CD4-positive, alpha-beta T cell treated with Interleukin-15 for 4 hours (primary cell): ENCODE measurements at regions not wholly inside any gene's neighbourhood (a gene's known extent, or its start where the extent isn't known, plus 50 kb on each side); places are given as distances from the start of the nearest gene placed in this dataset.
"Not testable (repeated sequence)": the region's sequence is repeated elsewhere in the genome, so short reads cannot be mapped to it uniquely, and the experiment has no call there.

Experiments
- DNase-seq: peaks from one replicate; pipeline ENCODE4 v3.0.0-alpha.2; 2020; ENCODE audit warnings: low spot score

GRCh38 chr3:18730491-18730890 lies 305.4 kb upstream of the SATB1 start:
- no peak for DNase-seq

- DNase-seq: no peak
Measured at GRCh38 chr3:18729671-18730070, 304.5 kb upstream of the SATB1 start.

GRCh38 chr3:18725668-18726407 lies 300.7 kb upstream of the SATB1 start:
- peak; percentile 54 for DNase-seq

GRCh38 chr3:18724456-18724855 lies 299.3 kb upstream of the SATB1 start:
- no peak for DNase-seq

GRCh38 chr3:18723206-18723810 lies 298.2 kb upstream of the SATB1 start:
- DNase-seq: peak; percentile 27

- no peak for DNase-seq
Measured at GRCh38 chr3:18720543-18720942, 295.4 kb upstream of the SATB1 start.

- DNase-seq: peak; percentile 43
Measured at GRCh38 chr3:18717598-18717997, 292.5 kb upstream of the SATB1 start.

GRCh38 chr3:18716821-18717220 lies 291.7 kb upstream of the SATB1 start:
- no peak for DNase-seq

- DNase-seq: no peak
Measured at GRCh38 chr3:18716101-18716500, 291.0 kb upstream of the SATB1 start.

GRCh38 chr3:18715208-18715607 lies 290.1 kb upstream of the SATB1 start:
- no peak for DNase-seq

- no peak for DNase-seq
Measured at GRCh38 chr3:18713577-18713951, 288.4 kb upstream of the SATB1 start.

GRCh38 chr3:18712713-18713576 lies 287.8 kb upstream of the SATB1 start:
- DNase-seq: peak; percentile 68

GRCh38 chr3:18704326-18704725 lies 279.2 kb upstream of the SATB1 start:
- DNase-seq: no peak

- no peak for DNase-seq
Measured at GRCh38 chr3:18703798-18704197, 278.7 kb upstream of the SATB1 start.

- DNase-seq: not testable (repeated sequence)
Measured at GRCh38 chr3:18693588-18694329, 268.6 kb upstream of the SATB1 start.

- no peak for DNase-seq
Measured at GRCh38 chr3:18687286-18687685, 262.1 kb upstream of the SATB1 start.

- no peak for DNase-seq
Measured at GRCh38 chr3:18683900-18684299, 258.8 kb upstream of the SATB1 start.

GRCh38 chr3:18681818-18682345 lies 256.7 kb upstream of the SATB1 start:
- DNase-seq: peak; percentile 5

GRCh38 chr3:18680758-18681157 lies 255.6 kb upstream of the SATB1 start:
- DNase-seq: no peak

GRCh38 chr3:18679238-18679637 lies 254.1 kb upstream of the SATB1 start:
- DNase-seq: peak; percentile 52

- DNase-seq: no peak
Measured at GRCh38 chr3:18675197-18675596, 250.1 kb upstream of the SATB1 start.

- DNase-seq: no peak
Measured at GRCh38 chr3:18672561-18672960, 247.4 kb upstream of the SATB1 start.
